ENCODE measurements at regions not wholly inside any gene's neighbourhood (a gene's known extent, or its start where the extent isn't known, plus 50 kb on each side); places are given as distances from the start of the nearest gene placed in this dataset.

GRCh38 chr10:123427165-123427786 lies 238.9 kb upstream of the GPR26 start:
- FAIRE-seq (no peak), ATAC-seq (no peak), DNase-seq (ENCODE audit: extremely low read depth in 1 of 4, low spot score in 3 of 4) (no peak)
- H4K20me1 ChIP-seq (replicated peaks; ENCODE audit: control insufficient read depth, insufficient read depth, low read length): no peaks in the 10 kb centered on the region; the same call in 1 of the 2 replicates
- intact Hi-C loops (cut with micrococcal nuclease) (no loop called here), in situ Hi-C loops (cut with MboI) (no loop called here)
- no peak overlapping the region for H3K27ac ChIP-seq (ENCODE audit: extremely low read depth, low read depth, low read length)
- H3K36me3 ChIP-seq (ENCODE audit: control insufficient read depth, insufficient read depth, low read length): no peaks in the 10 kb centered on the region
- H3K27me3 ChIP-seq (ENCODE audit: control insufficient read depth in 2 of 2, insufficient read depth in 2 of 2, low read length in 2 of 2): peaks cover 2 to 25% of the 10 kb centered on the region in 2 experiments
- 2% methylated on average over 12 of the region's 14 CpGs for WGBS (ENCODE audit: insufficient coverage, low coverage, missing lambda C conversion rate)
- CTCF ChIA-PET (ENCODE audit: low intra/inter-chr PET ratio): no interaction called here
- H2AFZ ChIP-seq (ENCODE audit: low read depth, low read length): no peak overlapping the region
- no peaks in the 10 kb centered on the region for H3K9me1 ChIP-seq (ENCODE audit: control insufficient read depth, insufficient read depth, low read length)
- BruUV-seq (replicated peaks): no TSS peak
- H3K9me3 ChIP-seq (replicated peaks; ENCODE audit: control insufficient read depth, insufficient read depth, low read depth, low read length): no peaks in the 10 kb centered on the region
- H3K4me2 ChIP-seq (ENCODE audit: insufficient read depth, low read length): no peak overlapping the region
- no peak overlapping the region for H3K4me3 ChIP-seq
- no peaks in the 10 kb centered on the region for H3K4me1 ChIP-seq (replicated peaks in 1 of 2; ENCODE audit: control insufficient read depth in 2 of 2, insufficient read depth in 2 of 2, low read length in 2 of 2)
- H3K79me2 ChIP-seq (ENCODE audit: control insufficient read depth, insufficient read depth, low read length): no peaks in the 10 kb centered on the region
- POLR2A ChIA-PET: interaction anchor here (0.6 to 1.2 kb wide), 2 partner anchors 8 to 10 kb away, joined by 3 to 5 read pairs; no protein-coding TSS in a partner anchor
- TF ChIP-seq CEBPG (CRISPR knock-in tag; IDR thresholded peaks at IDR 0.05) (no peak), CEBPG (tag; conservative IDR thresholded peaks at IDR 0.05 in 1 of 2, IDR thresholded peaks at IDR 0.05 in 1 of 2) (peak; percentile 26 to 32; a peak in 1 of 4 replicates), SNIP1 (IDR thresholded peaks at IDR 0.05; ENCODE audit: low read depth) (no peak), CEBPB (tag; IDR thresholded peaks at IDR 0.05) (peak; percentile 86)
- H3K9ac ChIP-seq (ENCODE audit: insufficient read depth in 1 of 2, low read depth in 2 of 2, low read length in 2 of 2): no peak overlapping the region

GRCh38 chr10:123428391-123428790 lies 237.8 kb upstream of the GPR26 start:
- ATAC-seq (no peak), FAIRE-seq (no peak), DNase-seq (ENCODE audit: extremely low read depth in 1 of 4, low spot score in 3 of 4) (no peak)
- ChIA-PET POLR2A (interaction anchor here (0.5 to 1.2 kb wide), 2 partner anchors 9 to 214 kb away, joined by 3 to 5 read pairs; no protein-coding TSS in a partner anchor), CTCF (ENCODE audit: low intra/inter-chr PET ratio) (no interaction called here)
- H3K79me2 ChIP-seq (ENCODE audit: control insufficient read depth, insufficient read depth, low read length): no peaks in the 10 kb centered on the region
- H3K4me1 ChIP-seq (replicated peaks in 1 of 2; ENCODE audit: control insufficient read depth in 2 of 2, insufficient read depth in 2 of 2, low read length in 2 of 2): no peaks in the 10 kb centered on the region
- no peak overlapping the region for H2AFZ ChIP-seq (ENCODE audit: low read depth, low read length)
- no peaks in the 10 kb centered on the region for H3K9me3 ChIP-seq (replicated peaks; ENCODE audit: control insufficient read depth, insufficient read depth, low read depth, low read length)
- in situ Hi-C loops (cut with MboI): no loop called here
- no peaks in the 10 kb centered on the region; the same call in 1 of the 2 replicates for H4K20me1 ChIP-seq (replicated peaks; ENCODE audit: control insufficient read depth, insufficient read depth, low read length)
- H3K9ac ChIP-seq (ENCODE audit: insufficient read depth in 1 of 2, low read depth in 2 of 2, low read length in 2 of 2): no peak overlapping the region
- H3K4me3 ChIP-seq: no peak overlapping the region
- intact Hi-C loops (cut with micrococcal nuclease): no loop called here
- H3K27me3 ChIP-seq (ENCODE audit: control insufficient read depth in 2 of 2, insufficient read depth in 2 of 2, low read length in 2 of 2): peaks cover 2 to 25% of the 10 kb centered on the region in 2 experiments
- no TSS peak for BruUV-seq (replicated peaks)
- H3K27ac ChIP-seq (ENCODE audit: extremely low read depth, low read depth, low read length): no peak overlapping the region
- H3K36me3 ChIP-seq (ENCODE audit: control insufficient read depth, insufficient read depth, low read length): no peaks in the 10 kb centered on the region
- WGBS (ENCODE audit: insufficient coverage, low coverage, missing lambda C conversion rate): 0% methylated on average over 11 of the region's 11 CpGs
- no peak overlapping the region for H3K4me2 ChIP-seq (ENCODE audit: insufficient read depth, low read length)
- no peaks in the 10 kb centered on the region for H3K9me1 ChIP-seq (ENCODE audit: control insufficient read depth, insufficient read depth, low read length)
- no peak for TF ChIP-seq TAF15 (IDR thresholded peaks at IDR 0.05; ENCODE audit: low read depth, low read length)
- TF ChIP-seq FOXJ3 (CRISPR knock-in tag; IDR thresholded peaks at IDR 0.05): no peak
- TF ChIP-seq HSF4 (CRISPR knock-in tag; IDR thresholded peaks at IDR 0.05; ENCODE audit: borderline replicate concordance): no peak
- no peak for TF ChIP-seq LARP7 (IDR thresholded peaks at IDR 0.05)
- TF ChIP-seq NONO (IDR thresholded peaks at IDR 0.05; ENCODE audit: low read depth in 2 of 2, low read length in 1 of 2): no peak
- no peak for TF ChIP-seq MBD1 (CRISPR knock-in tag; IDR thresholded peaks at IDR 0.05)
